Right lobe of liver (tissue), 4 donors: ENCODE measurements at regions not wholly inside any gene's neighbourhood (a gene's known extent, or its start where the extent isn't known, plus 50 kb on each side); places are given as distances from the start of the nearest gene placed in this dataset.

Experiments used
- CTCF ChIP-seq, 4 donors: fragments of 200-600 bp in 3 of 4; fragments of 450-650 bp in 1 of 4; IDR thresholded peaks; one replicate each; pipeline versions ENCODE4 v1.5.1 to v1.8.0; 2016 to 2022; ENCODE audit warnings: antibody characterized with exemption in 4 of 4, mild to moderate bottlenecking in 2 of 4
- POLR2A ChIP-seq: fragments of 450-650 bp; IDR thresholded peaks from one replicate; pipeline ENCODE4 v1.6.1; 2017; ENCODE audit warnings: antibody characterized with exemption, mild to moderate bottlenecking
- donor health status: DM: no; HTN: no; CAD: no.
- donor health status: DM: no; HTN: no; CAD: no.
- donor health status: DM: no; HTN: yes; CAD: no.

- no peak for TF ChIP-seq CTCF (IDR thresholded peaks at IDR 0.05)
- no peak for TF ChIP-seq POLR2A
Measured at GRCh38 chr18:69257861-69258458, 142.7 kb upstream of the DOK6 start.
